Loucy (cell line): ENCODE measurements at regions not wholly inside any gene's neighbourhood (a gene's known extent, or its start where the extent isn't known, plus 50 kb on each side); places are given as distances from the start of the nearest gene placed in this dataset.

Source experiments
- H2AFZ ChIP-seq: fragments of 200-600 bp; sonication (generic); 2 replicates; pipeline ENCODE4 v1.6.0; 2016; ENCODE audit warnings: antibody characterized with exemption, mild to moderate bottlenecking, low read length, moderate library complexity
- H3F3A ChIP-seq: fragments of 200-600 bp; 2 replicates; pipeline ENCODE4 v1.6.0; 2016; ENCODE audit warnings: antibody characterized with exemption, low read depth, mild to moderate bottlenecking
- H3K27me3 ChIP-seq: fragments of 200-600 bp; sonication (generic); 2 replicates; pipeline ENCODE4 v1.6.1; 2014; ENCODE audit warnings: low read length, mild to moderate bottlenecking; ENCODE audit not compliant: insufficient read depth, poor library complexity, severe bottlenecking
- H3K36me3 ChIP-seq: fragments of 200-600 bp; sonication (generic); 2 replicates; pipeline ENCODE4 v1.6.1; 2016; ENCODE audit warnings: low read length; ENCODE audit not compliant: insufficient read depth
- H3K4me1 ChIP-seq: fragments of 200-600 bp; sonication (generic); 2 replicates; pipeline ENCODE4 v1.5.1; 2014; ENCODE audit warnings: low read length, mild to moderate bottlenecking; ENCODE audit not compliant: insufficient read depth, poor library complexity, severe bottlenecking
- H3K4me2 ChIP-seq: fragments of 200-600 bp; sonication (generic); 2 replicates; pipeline ENCODE4 v1.6.0; 2014; ENCODE audit warnings: antibody characterized with exemption, low read length, low read depth, mild to moderate bottlenecking; ENCODE audit not compliant: poor library complexity, severe bottlenecking
- H3K4me3 ChIP-seq: fragments of 200-600 bp; sonication (generic); 2 replicates; pipeline ENCODE4 v1.5.1; 2014; ENCODE audit warnings: low read length, mild to moderate bottlenecking, mixed read lengths; ENCODE audit not compliant: poor library complexity, severe bottlenecking
- H3K79me2 ChIP-seq: fragments of 200-600 bp; sonication (generic); 2 replicates; pipeline ENCODE4 v1.6.1; 2014; ENCODE audit warnings: low read length; ENCODE audit not compliant: insufficient read depth
- H3K9ac ChIP-seq: fragments of 200-600 bp; sonication (generic); 2 replicates; pipeline ENCODE4 v1.6.0; 2014; ENCODE audit warnings: mild to moderate bottlenecking, low read depth, low read length, moderate library complexity; ENCODE audit not compliant: poor library complexity, severe bottlenecking
- H3K9me2 ChIP-seq: fragments of 200-600 bp; sonication (generic); replicated peaks from 2 replicates; pipeline ENCODE4 v1.6.1; 2016; ENCODE audit warnings: low read depth, low read length, mixed read lengths
- H3K9me3 ChIP-seq: fragments of 200-600 bp; sonication (generic); 2 replicates; pipeline ENCODE4 v1.6.1; 2014; ENCODE audit warnings: mild to moderate bottlenecking, antibody characterized with exemption, low read length, low read depth; ENCODE audit not compliant: insufficient read depth
- H4K20me1 ChIP-seq: fragments of 200-600 bp; sonication (generic); 2 replicates; pipeline ENCODE4 v1.6.0; 2014; ENCODE audit warnings: antibody characterized with exemption, low read length, mild to moderate bottlenecking; ENCODE audit not compliant: insufficient read depth, poor library complexity, severe bottlenecking
- CTCF ChIP-seq: fragments of 200-600 bp; sonication (generic); conservative IDR thresholded peaks from 2 replicates; pipeline ENCODE4 v1.5.1; 2014; ENCODE audit warnings: mild to moderate bottlenecking, antibody characterized with exemption, low read length
- EZH2phosphoT487 ChIP-seq: fragments of 200-600 bp; IDR thresholded peaks from 2 replicates; pipeline ENCODE4 v1.6.1; 2018; ENCODE audit warnings: antibody characterized with exemption, mild to moderate bottlenecking, moderate library complexity, borderline replicate concordance

- Histone ChIP-seq H3K4me3 (no peak overlapping the region), H4K20me1 (no peaks in the 10 kb centered on the region), H3K4me2 (no peak overlapping the region), H3K9me2 (no peaks in the 10 kb centered on the region), H3K4me1 (no peaks in the 10 kb centered on the region), H3K9me3 (no peaks in the 10 kb centered on the region), H3K9ac (no peak overlapping the region), H3K36me3 (no peaks in the 10 kb centered on the region), H3K79me2 (no peaks in the 10 kb centered on the region), H2AFZ (no peak overlapping the region), H3F3A (no peaks in the 10 kb centered on the region), H3K27me3 (no peaks in the 10 kb centered on the region)
- TF ChIP-seq CTCF (peak; percentile 94), EZH2phosphoT487 (no peak)
These were observed 274.9 kb upstream of the GALNT17 start for GRCh38 chr7:70856901-70857630.

GRCh38 chr7:70857793-70858545 is 274.0 kb upstream of the GALNT17 start:
- Histone ChIP-seq H4K20me1 (no peaks in the 10 kb centered on the region), H3F3A (no peaks in the 10 kb centered on the region), H3K4me2 (no peak overlapping the region), H3K4me1 (no peaks in the 10 kb centered on the region), H2AFZ (no peak overlapping the region), H3K4me3 (no peak overlapping the region), H3K79me2 (no peaks in the 10 kb centered on the region), H3K27me3 (no peaks in the 10 kb centered on the region), H3K9me2 (no peaks in the 10 kb centered on the region), H3K36me3 (no peaks in the 10 kb centered on the region), H3K9me3 (no peaks in the 10 kb centered on the region), H3K9ac (no peak overlapping the region)
- TF ChIP-seq CTCF (no peak), EZH2phosphoT487 (no peak)

GRCh38 chr7:70867513-70867912 is 264.4 kb upstream of the GALNT17 start:
- TF ChIP-seq CTCF (no peak), EZH2phosphoT487 (no peak)
- Histone ChIP-seq H3K27me3 (no peaks in the 10 kb centered on the region), H3K4me3 (no peak overlapping the region), H3K36me3 (no peaks in the 10 kb centered on the region), H3K4me1 (no peaks in the 10 kb centered on the region), H3K9me2 (no peaks in the 10 kb centered on the region), H3K9me3 (no peaks in the 10 kb centered on the region; the same call in 1 of the 2 replicates), H3K9ac (no peak overlapping the region), H3K4me2 (no peak overlapping the region), H3F3A (no peaks in the 10 kb centered on the region), H3K79me2 (no peaks in the 10 kb centered on the region), H2AFZ (no peak overlapping the region), H4K20me1 (no peaks in the 10 kb centered on the region)
